Dermis blood vessel endothelial cell (primary cell): ENCODE measurements at regions not wholly inside any gene's neighbourhood (a gene's known extent, or its start where the extent isn't known, plus 50 kb on each side); places are given as distances from the start of the nearest gene placed in this dataset.
"Not testable (repeated sequence)": the region's sequence is repeated elsewhere in the genome, so short reads cannot be mapped to it uniquely, and the experiment has no call there.

Experiments used
- DNase-seq: peaks from one replicate; pipeline ENCODE4 v3.0.0; 2010

GRCh38 chr2:111482987-111483679 is 362.4 kb downstream of the BCL2L11 start:
- not testable (repeated sequence) for DNase-seq

- not testable (repeated sequence) for DNase-seq
Observed at GRCh38 chr2:111484097-111484496, 363.4 kb downstream of the BCL2L11 start.

- DNase-seq = not testable (repeated sequence)
Observed at GRCh38 chr2:111485895-111486294, 365.2 kb downstream of the BCL2L11 start.

DNA sequence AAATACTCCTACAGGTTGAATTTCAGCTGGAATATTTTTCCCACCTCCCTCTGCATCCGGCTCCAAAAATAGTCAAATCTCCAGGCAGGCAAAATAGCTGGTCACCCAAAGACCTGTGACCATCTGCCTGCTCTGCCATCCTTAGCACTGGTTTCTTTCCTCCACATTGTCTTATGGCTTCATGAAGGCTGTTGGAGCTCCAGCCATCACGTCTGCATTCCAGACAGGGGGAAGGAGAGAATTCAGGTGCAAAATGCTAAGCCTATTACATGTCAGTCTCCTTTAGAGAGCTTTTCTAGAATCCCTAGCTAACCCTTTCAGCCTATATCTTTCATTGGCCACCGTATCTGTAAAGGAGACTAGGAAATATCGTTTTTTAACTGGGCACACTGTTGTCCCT is 367.7 kb downstream of the BCL2L11 start:
- DNase-seq = not testable (repeated sequence)

DNA sequence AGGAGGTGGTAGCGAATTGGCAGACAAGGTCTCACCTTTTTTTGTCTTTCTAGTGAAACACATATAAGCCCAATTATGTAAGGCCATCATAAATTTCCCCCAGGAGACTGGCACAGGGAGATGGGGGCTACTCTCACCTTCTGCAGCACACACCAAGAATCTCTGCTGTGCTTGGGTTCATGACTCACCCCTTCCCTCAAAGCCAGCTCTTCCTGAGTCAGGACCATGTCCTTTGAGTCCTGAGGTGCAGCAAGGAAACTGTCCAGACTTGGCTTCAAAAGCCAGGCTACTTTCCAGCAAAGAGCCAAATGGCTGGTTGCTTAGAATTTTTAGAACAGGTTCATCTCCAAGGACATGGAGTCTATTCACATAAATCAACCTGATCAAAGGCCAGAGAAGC is 368.7 kb downstream of the BCL2L11 start:
- not testable (repeated sequence) for DNase-seq

GRCh38 chr2:111491181-111491580 is 370.5 kb downstream of the BCL2L11 start:
- not testable (repeated sequence) for DNase-seq

GRCh38 chr2:111491614-111492013 is 370.9 kb downstream of the BCL2L11 start:
- DNase-seq = not testable (repeated sequence)

- DNase-seq = not testable (repeated sequence)
Observed at GRCh38 chr2:111492995-111493719, 372.4 kb downstream of the BCL2L11 start.

- DNase-seq = peak; percentile 35
Observed at GRCh38 chr2:111493720-111494078, 373.0 kb downstream of the BCL2L11 start.

DNA sequence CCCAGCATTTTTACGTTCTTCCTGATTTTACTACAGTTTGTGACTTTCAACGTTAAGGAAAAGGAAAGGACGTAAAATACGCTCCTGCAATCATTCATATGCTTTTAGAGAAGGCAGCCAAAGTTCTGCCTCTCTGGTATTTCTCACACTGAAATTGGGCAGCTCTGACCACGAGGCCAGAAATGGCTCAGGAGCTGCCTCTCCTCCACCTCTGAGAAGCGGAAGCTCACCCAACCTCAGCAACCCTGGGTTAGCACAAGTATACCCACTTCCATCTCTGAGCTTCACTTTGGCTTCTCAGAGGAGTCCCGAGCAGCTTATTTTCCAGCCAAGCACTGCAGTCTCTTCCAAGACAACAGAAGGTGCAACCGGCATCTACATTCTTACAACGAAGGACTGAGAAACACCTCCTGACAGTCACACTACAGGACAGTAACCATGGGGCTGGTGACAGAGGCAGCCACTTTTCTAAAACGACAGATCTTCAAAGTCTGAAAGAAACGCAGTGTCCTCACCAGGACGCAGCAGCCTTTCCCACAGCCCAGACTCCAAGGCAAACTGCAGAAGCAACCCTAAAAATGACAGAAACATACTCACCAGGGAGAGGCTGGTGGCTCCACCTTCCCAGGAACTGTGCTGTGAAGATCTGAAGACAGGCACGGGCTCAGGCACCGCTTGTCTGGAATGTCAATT is 373.7 kb downstream of the BCL2L11 start:
- DNase-seq = not testable (repeated sequence)

- DNase-seq = not testable (repeated sequence)
Observed at GRCh38 chr2:111494981-111495315, 374.2 kb downstream of the BCL2L11 start.

- not testable (repeated sequence) for DNase-seq
Observed at GRCh38 chr2:111495636-111496035, 374.9 kb downstream of the BCL2L11 start.

DNA sequence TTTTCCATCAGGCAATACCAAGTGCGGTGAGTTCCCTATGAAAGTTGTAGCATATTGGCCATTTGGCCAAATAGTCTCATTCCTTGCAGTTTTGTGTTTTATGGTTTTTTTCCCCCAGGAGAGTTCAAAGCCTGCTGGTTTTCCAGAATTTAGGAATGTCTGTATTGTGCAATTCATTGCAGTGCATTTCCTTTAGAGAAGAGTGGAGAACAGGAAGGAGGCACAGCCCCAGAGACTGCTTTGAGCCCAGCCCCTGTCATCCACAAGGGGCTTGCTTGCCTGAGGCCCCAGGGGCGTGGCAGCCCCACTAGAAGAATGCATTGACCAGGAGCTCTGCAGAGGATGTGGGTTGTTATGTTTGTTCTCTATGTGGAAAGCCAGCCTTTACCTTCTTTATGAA is 375.5 kb downstream of the BCL2L11 start:
- not testable (repeated sequence) for DNase-seq

DNA sequence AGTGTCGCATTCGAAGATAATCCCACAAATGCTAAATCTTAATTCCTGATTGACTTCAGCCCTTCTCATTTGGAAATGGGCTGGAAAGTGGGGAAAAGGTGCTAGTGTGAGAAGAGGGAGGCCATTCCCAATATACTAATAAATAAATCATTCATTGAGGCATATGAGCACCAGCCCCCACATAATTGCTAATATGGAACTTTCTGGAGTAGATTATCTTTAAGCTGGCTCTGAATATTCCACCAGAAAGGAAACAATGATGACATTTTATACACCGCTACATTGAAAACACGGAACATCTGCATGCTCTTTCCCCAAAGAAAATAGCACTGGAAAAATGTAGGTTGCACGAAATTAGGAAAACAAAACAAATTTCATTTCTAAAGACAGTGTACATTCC is 376.1 kb downstream of the BCL2L11 start:
- DNase-seq = not testable (repeated sequence)

GRCh38 chr2:111497270-111497669 is 376.6 kb downstream of the BCL2L11 start:
- DNase-seq = not testable (repeated sequence)

DNA sequence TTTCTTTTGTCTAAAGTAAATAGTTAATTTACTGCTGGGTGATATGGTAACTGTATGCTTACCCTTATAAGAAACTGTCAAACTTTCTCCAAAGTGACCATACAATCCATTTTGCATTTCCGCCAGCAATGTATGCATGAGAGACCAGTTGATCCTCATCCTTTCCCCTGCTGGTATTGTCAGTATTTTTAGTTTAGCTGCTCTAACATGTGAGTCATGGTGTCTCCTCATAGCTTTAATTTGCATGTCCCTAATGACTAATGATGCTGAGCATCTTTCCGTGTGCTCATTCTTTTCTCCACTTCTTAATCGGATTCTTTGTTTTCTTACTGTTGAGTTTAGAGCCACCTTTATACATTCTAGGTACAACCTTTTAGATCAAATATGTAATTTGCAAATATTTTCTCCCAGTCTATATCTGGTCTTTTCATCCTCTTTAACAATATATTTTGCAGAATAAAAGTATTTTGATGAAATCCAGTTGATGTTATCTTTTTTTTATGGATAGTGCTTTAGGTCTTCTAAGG is 379.9 kb downstream of the BCL2L11 start:
- not testable (repeated sequence) for DNase-seq

DNA sequence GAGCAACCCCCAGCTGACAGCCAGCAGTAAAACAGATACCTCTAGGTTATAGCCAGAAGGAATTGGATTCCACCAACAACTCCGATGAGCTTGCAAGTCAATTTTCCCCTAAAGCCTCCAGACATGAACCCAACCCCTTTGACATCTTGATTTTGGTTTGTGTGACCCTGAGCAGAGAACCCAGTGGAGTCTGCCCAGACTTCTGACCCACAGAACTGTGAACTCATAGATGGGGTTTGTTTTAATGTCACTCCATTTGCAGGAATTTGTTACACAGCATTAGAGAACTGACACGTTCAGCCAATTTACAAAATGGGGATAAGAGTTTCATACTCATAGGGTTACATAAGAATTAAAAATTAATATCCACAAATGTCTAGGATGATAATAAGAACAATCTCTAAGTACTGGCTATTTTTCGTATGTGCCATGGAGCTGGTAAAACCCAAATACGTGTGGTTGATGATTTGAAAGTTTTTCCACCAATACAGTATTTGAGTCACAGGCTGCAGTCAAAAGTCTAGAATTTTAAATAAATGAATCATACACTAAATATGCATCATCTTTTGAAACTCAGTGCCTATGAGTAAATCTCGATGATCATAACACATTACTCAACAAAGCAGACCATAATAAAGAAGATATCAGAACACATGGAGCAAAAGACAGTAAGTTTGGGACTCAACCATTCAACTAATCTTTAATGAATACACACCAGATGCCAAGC is 380.0 kb downstream of the ANAPC1 start:
- not testable (repeated sequence) for DNase-seq

GRCh38 chr2:111504571-111504942 is 379.4 kb downstream of the ANAPC1 start:
- DNase-seq = not testable (repeated sequence)

DNA sequence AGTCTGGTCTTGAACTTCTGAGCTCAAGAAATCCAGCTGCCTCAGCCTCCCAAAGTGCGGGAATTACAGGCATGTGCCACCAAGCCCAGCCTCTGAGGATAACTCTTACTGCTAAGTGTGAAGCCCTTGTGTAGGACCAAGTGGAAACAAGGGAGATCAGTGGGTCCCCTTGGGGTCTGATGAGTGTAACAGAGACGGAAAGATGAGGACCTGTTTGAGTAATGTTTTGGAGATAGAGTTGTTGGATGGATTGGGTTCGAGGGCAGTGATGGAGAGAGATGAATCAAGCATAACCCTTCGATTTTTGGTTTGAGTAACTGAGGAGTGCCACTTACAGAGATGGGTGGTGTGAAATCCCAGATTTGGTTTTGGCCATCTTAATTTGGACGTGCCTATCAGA is 378.7 kb downstream of the ANAPC1 start:
- DNase-seq = not testable (repeated sequence)

DNA sequence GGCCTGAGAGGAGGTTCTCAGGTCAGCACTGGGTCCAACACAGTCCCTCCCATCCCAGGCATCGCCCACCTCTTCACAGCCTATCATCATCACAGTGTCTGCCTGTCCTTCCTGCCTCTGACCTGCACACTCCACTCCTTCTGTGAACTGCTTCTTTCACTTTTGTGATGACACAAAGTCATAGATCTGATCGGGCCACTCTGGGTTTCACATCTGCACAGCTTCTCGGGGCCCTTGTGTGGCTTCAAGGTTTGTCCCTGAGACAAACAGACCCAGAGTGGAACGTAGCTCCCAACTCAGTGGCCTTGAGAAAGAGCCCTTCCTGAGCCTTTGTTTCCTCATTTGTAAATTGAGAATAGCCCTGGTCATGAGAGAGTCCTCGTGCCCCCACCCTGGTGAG is 377.1 kb downstream of the ANAPC1 start:
- DNase-seq = not testable (repeated sequence)

- not testable (repeated sequence) for DNase-seq
Observed at GRCh38 chr2:111509225-111509869, 374.6 kb downstream of the ANAPC1 start.

GRCh38 chr2:111510384-111510783 is 373.6 kb downstream of the ANAPC1 start:
- DNase-seq = not testable (repeated sequence)
